GM23338 (cell line): ENCODE measurements at regions not wholly inside any gene's neighbourhood (a gene's known extent, or its start where the extent isn't known, plus 50 kb on each side); places are given as distances from the start of the nearest gene placed in this dataset.

ENCODE experiments used
- ATAC-seq: fragments of 200-7000 bp; cut with Tn5 transposase; 3 replicates; pipeline ENCODE4 v1.9.1; 2020
- DNase-seq: peaks from one replicate; pipeline ENCODE4 v3.0.0-alpha.2; 2015; ENCODE audit warnings: low spot score
- H2AFZ ChIP-seq: fragments of 200-600 bp; sonication (generic); 2 replicates; pipeline ENCODE4 v1.8.0; 2016; ENCODE audit warnings: antibody characterized with exemption, mild to moderate bottlenecking, moderate library complexity
- H3F3A ChIP-seq: fragments of 200-600 bp; sonication (generic); replicated peaks from 2 replicates; pipeline ENCODE4 v1.8.0; 2017; ENCODE audit warnings: antibody characterized with exemption, mixed run types, low read depth
- H3K27ac ChIP-seq: fragments of 200-600 bp; sonication (generic); 2 replicates; pipeline ENCODE4 v1.6.1; 2016; ENCODE audit warnings: low read depth
- H3K27me3 ChIP-seq: fragments of 200-600 bp; sonication (generic); 2 replicates; pipeline ENCODE4 v1.8.0; 2016; ENCODE audit warnings: mild to moderate bottlenecking, mixed run types, moderate library complexity; ENCODE audit not compliant: insufficient read depth
- H3K36me3 ChIP-seq: fragments of 200-600 bp; sonication (generic); 2 replicates; pipeline ENCODE4 v1.8.0; 2016; ENCODE audit warnings: mild to moderate bottlenecking; ENCODE audit not compliant: insufficient read depth
- H3K4me1 ChIP-seq: fragments of 200-600 bp; sonication (generic); 2 replicates; pipeline ENCODE4 v1.8.0; 2016; ENCODE audit warnings: mild to moderate bottlenecking, moderate library complexity; ENCODE audit not compliant: insufficient read depth
- H3K4me2 ChIP-seq: fragments of 200-600 bp; sonication (generic); 2 replicates; pipeline ENCODE4 v1.7.1; 2017; ENCODE audit warnings: mixed run types
- H3K4me3 ChIP-seq: fragments of 200-600 bp; sonication (generic); 2 replicates; pipeline ENCODE4 v1.6.1; 2016; ENCODE audit warnings: mixed run types
- H3K79me2 ChIP-seq: fragments of 200-600 bp; sonication (generic); replicated peaks from 2 replicates; pipeline ENCODE4 v1.8.0; 2017; ENCODE audit warnings: mild to moderate bottlenecking; ENCODE audit not compliant: insufficient read depth
- H3K9me2 ChIP-seq: fragments of 200-600 bp; sonication (generic); 2 replicates; pipeline ENCODE4 v1.8.0; 2017; ENCODE audit not compliant: insufficient read depth
- H4K20me1 ChIP-seq: fragments of 200-600 bp; sonication (generic); replicated peaks from 2 replicates; pipeline ENCODE4 v1.8.0; 2017; ENCODE audit warnings: mild to moderate bottlenecking; ENCODE audit not compliant: insufficient read depth
- H3K27ac Mint-ChIP-seq: 2 replicates; pipeline ENCODE4 v1.8.0; 2020; ENCODE audit warnings: inconsistent platforms, mild to moderate bottlenecking, moderate library complexity, mixed read lengths
- H3K27me3 Mint-ChIP-seq: 3 replicates; pipeline ENCODE4 v1.8.0; 2022; ENCODE audit warnings: low read depth, mild to moderate bottlenecking, moderate library complexity, mixed read lengths, inconsistent platforms; ENCODE audit not compliant: insufficient read depth, poor library complexity
- H3K36me3 Mint-ChIP-seq: 3 replicates; pipeline ENCODE4 v1.8.0; 2021; ENCODE audit warnings: low read depth, mild to moderate bottlenecking, inconsistent platforms, moderate library complexity, mixed read lengths
- H3K4me1 Mint-ChIP-seq: 3 replicates; pipeline ENCODE4 v1.8.0; 2020; ENCODE audit warnings: mild to moderate bottlenecking, inconsistent platforms, mixed read lengths
- H3K4me3 Mint-ChIP-seq: 3 replicates; pipeline ENCODE4 v1.8.0; 2021; ENCODE audit warnings: moderate library complexity, mild to moderate bottlenecking, inconsistent platforms, mixed read lengths
- H3K9me3 Mint-ChIP-seq: 3 replicates; pipeline ENCODE4 v1.8.0; 2020; ENCODE audit warnings: moderate library complexity, mild to moderate bottlenecking, inconsistent platforms, mixed read lengths
- CREB1 ChIP-seq: fragments of 250-450 bp; sonication (Bioruptor Pico); IDR thresholded peaks from 2 replicates; pipeline ENCODE4 v1.5.0; 2020; ENCODE audit warnings: low read depth, mild to moderate bottlenecking, moderate library complexity
- CTCF ChIP-seq, 2 experiments: fragments of 200-600 bp in 1 of 2; sonication (generic) in 1 of 2; conservative IDR thresholded peaks; 2 replicates each; pipeline versions ENCODE4 v1.5.1 to v1.6.1; 2016 to 2017; ENCODE audit warnings: antibody characterized with exemption in 2 of 2, low read depth in 2 of 2, mild to moderate bottlenecking in 2 of 2, moderate library complexity in 1 of 2
- ETS1 ChIP-seq: IDR thresholded peaks from 2 replicates; pipeline ENCODE4 v1.6.1; 2016; ENCODE audit warnings: antibody characterized with exemption
- EZH2 ChIP-seq: fragments of 200-600 bp; sonication (generic); IDR thresholded peaks from one replicate; pipeline ENCODE4 v1.8.0; 2017; ENCODE audit warnings: antibody characterized with exemption, mild to moderate bottlenecking, low read depth; ENCODE audit not compliant: unreplicated experiment
- EZH2phosphoT487 ChIP-seq: fragments of 200-600 bp; sonication (generic); IDR thresholded peaks from one replicate; pipeline ENCODE4 v1.8.1; 2018; ENCODE audit warnings: antibody characterized with exemption; ENCODE audit not compliant: unreplicated experiment
- JUNB ChIP-seq: IDR thresholded peaks from one replicate; pipeline ENCODE4 v1.6.1; 2016; ENCODE audit warnings: antibody characterized with exemption; ENCODE audit not compliant: unreplicated experiment
- NANOG ChIP-seq: IDR thresholded peaks from 2 replicates; pipeline ENCODE4 v1.6.1; 2016; ENCODE audit warnings: antibody characterized with exemption, borderline replicate concordance
- POLR2AphosphoS5 ChIP-seq: IDR thresholded peaks from 2 replicates; pipeline ENCODE4 v1.6.1; 2016; ENCODE audit warnings: antibody characterized with exemption, low read depth
- REST ChIP-seq: IDR thresholded peaks from one replicate; pipeline ENCODE4 v1.6.1; 2018; ENCODE audit warnings: antibody characterized with exemption; ENCODE audit not compliant: unreplicated experiment
- STAT1 ChIP-seq: IDR thresholded peaks from one replicate; pipeline ENCODE4 v1.6.1; 2016; ENCODE audit warnings: antibody characterized with exemption; ENCODE audit not compliant: unreplicated experiment
- ZNF114 ChIP-seq: fragments of 250-450 bp; sonication (Bioruptor Pico); IDR thresholded peaks from 2 replicates; pipeline ENCODE4 v1.5.0; 2020; ENCODE audit warnings: mild to moderate bottlenecking, moderate library complexity
- ZNF331 ChIP-seq: fragments of 250-450 bp; sonication (Bioruptor Pico); IDR thresholded peaks from 2 replicates; pipeline ENCODE4 v1.5.0; 2020; ENCODE audit warnings: low read depth, mild to moderate bottlenecking, moderate library complexity
- ZNF462 ChIP-seq: fragments of 250-450 bp; sonication (Bioruptor Pico); IDR thresholded peaks from 2 replicates; pipeline ENCODE4 v1.5.0; 2020; ENCODE audit warnings: mild to moderate bottlenecking, moderate library complexity

- no peak for DNase-seq
- ATAC-seq, result no peak
- no peaks in the 10 kb centered on the region for H3K27me3 Mint-ChIP-seq
- Histone ChIP-seq H3K4me1 (peaks cover 17% of the 10 kb centered on the region; the same call in 1 of the 2 replicates), H3F3A (no peaks in the 10 kb centered on the region), H3K27me3 (no peaks in the 10 kb centered on the region), H3K36me3 (no peaks in the 10 kb centered on the region), H3K4me3 (no peak overlapping the region), H3K4me2 (no peak overlapping the region), H4K20me1 (no peaks in the 10 kb centered on the region), H3K27ac (no peak overlapping the region), H2AFZ (no peak overlapping the region), H3K9me2 (0 out of 2 replicates have a peak, but pooled peaks cover 2% of the 10 kb centered on the region), H3K79me2 (no peaks in the 10 kb centered on the region)
- no peaks in the 10 kb centered on the region for H3K36me3 Mint-ChIP-seq
- H3K27ac Mint-ChIP-seq, result no peak overlapping the region
- TF ChIP-seq ZNF462 (CRISPR knock-in tag), result no peak
- TF ChIP-seq ETS1, result no peak
- TF ChIP-seq NANOG, result no peak
- TF ChIP-seq CTCF (conservative IDR thresholded peaks at IDR 0.05; ENCODE audit: low read depth in 2 of 2), result no peak
- no peak for TF ChIP-seq ZNF114 (CRISPR knock-in tag)
- TF ChIP-seq CREB1 (CRISPR knock-in tag), result no peak
- TF ChIP-seq JUNB, result no peak
- TF ChIP-seq STAT1, result no peak
- no peak for TF ChIP-seq ZNF331 (CRISPR knock-in tag)
- no peak for TF ChIP-seq REST
- TF ChIP-seq POLR2AphosphoS5, result no peak
- no peak for TF ChIP-seq EZH2
- no peak for TF ChIP-seq EZH2phosphoT487
- H3K4me1 Mint-ChIP-seq, result peaks cover 19% of the 10 kb centered on the region
- no peak overlapping the region for H3K4me3 Mint-ChIP-seq
- no peaks in the 10 kb centered on the region for H3K9me3 Mint-ChIP-seq
These were observed 88.3 kb upstream of the KIAA1217 start for GRCh38 chr10:24120646-24121045.
